Stimulated activated CD8-positive, alpha-beta memory T cell treated with anti-CD3 and anti-CD28 coated beads, Interleukin-7, amount 100 ng/mL, for 4 hours (primary cell): ENCODE measurements at regions not wholly inside any gene's neighbourhood (a gene's known extent, or its start where the extent isn't known, plus 50 kb on each side); places are given as distances from the start of the nearest gene placed in this dataset.

Experiments used
- DNase-seq, 2 donors: peaks; one replicate each; pipeline ENCODE4 v3.0.0-alpha.2; 2020; ENCODE audit warnings: low read depth in 2 of 2

DNA sequence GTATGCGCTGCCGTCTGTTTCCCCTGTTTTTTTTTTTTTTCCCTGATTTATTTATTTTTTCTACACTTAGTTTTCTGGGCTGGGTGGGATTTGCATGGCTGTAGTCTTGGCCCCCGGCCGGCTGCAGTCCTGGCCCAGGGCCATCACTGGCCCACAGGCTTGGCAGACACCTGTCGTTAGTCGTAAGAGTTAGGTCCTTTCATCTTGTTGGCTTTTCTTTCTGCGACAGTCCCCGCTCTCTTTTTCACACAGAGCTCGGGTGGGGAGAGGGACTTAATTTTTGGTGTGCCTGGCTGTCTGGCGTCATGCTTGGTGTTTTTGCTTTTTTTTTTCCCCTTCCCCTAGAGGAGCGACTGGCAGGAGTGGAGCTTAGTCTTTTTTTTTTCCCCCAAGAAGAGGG lies 183.4 kb downstream of the KLF13 start:
- DNase-seq, result no peak

DNA sequence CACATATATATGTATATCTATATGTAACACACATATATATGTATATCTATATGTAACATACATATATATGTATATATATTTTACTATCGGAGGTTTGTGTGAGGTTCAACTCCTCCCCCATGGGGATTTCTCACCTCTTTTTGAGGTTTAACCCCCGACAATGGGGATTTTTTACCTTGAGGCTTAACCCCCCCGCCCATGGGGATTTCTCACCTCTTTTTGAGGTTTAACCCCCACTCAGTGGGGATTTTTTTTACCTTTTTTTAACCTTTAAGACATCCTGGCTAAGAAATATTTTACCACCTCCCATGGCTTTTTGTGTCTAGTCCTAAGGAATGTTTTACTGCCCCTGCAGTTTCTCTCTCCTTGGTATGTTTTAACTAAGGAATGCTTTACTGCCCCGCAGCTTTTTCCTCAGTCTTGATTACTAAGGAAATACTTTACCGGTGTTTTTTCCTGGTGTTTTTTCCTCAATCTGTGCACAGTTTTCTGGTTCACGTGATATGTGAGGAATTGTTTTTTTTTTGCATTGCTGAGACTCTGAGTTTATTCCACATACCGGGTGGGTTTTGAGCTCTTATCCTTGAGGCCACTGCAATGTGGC lies 185.2 kb downstream of the KLF13 start:
- peak; percentile 43 to 46 for DNase-seq

GRCh38 chr15:31513178-31513577 lies 186.5 kb downstream of the KLF13 start:
- DNase-seq, result no peak

- DNase-seq, result no peak
Measured at GRCh38 chr15:31516440-31516839, 189.8 kb downstream of the KLF13 start.

DNA sequence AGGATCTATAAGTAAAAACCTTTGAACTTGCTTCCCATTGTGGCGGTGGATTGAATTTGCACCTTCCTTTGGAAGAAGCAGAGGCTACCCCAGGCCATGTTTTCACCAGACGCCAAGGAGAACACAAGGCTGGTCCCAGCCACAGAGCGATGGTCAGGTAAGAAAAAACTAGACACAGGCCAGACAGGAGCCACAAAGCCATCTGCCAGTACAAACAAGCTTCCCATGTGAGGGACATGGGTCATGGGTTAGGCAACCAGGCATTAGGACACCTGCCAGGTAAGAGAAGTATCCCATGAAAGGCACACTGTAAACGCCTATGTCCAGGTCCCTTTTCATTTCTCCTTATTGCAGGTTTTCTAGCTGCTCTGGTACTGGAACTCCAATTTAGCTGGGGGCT lies 190.2 kb downstream of the KLF13 start:
- no peak for DNase-seq

DNA sequence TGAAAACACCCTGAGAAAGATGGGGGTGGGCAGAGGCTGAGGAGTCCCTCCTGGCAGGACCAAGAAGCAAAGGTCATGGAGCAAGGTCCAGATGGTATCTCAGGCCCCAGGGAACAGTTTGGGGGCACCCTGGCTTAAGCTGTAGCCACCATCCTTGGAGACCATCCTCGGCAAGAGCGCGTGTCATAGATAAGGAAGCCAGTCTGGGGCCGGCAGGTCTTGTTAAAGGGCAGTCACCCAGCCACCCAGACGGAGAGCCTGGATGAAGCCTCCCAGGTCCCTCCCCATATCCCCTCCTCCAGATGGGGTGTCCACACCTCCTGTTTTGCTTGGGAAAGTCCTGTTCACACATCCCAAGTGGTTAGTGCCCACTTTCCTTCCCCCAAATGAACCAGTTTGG lies 191.1 kb downstream of the KLF13 start:
- DNase-seq, result no peak

DNA sequence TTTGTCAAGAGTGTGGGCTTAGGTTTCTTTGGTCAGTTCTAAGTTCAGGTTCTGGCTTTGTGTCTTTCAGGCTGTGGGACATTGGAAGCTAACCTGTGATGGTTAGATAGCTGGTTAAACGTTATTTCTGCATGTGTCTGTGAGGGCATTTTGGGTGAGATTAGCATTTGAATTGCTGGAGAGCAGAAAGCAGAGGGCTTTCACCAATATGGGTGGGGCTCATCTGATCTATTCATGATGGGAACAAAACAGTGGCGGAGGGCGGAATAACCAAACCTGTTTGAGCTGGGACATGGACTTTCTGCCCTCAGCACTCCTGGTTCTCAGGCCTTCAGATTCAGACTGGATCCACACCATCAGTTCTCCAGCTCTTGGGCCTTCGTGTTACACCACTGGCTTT lies 195.4 kb downstream of the KLF13 start:
- no peak for DNase-seq

GRCh38 chr15:31523027-31523654 lies 196.5 kb downstream of the KLF13 start:
- no peak for DNase-seq

DNA sequence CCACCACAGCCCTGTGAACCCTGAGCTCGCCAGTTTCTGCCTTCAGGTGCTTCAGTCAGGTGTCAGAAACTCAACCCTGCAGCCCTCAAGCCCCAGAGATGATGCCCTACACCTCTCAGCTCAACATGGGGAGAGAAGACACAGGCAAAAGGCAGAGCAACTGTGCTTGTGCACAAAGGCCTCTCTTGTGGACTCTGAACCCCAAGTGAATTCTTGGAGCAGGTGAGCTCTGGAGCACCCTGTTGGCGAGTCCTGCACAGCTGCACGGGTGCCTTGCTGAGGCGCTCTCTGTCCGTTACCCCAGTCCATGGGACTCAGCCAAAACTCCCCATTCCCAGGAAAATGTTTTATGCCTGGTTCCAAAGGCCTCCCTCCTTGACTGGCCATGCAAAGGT lies 197.0 kb downstream of the KLF13 start:
- no peak for DNase-seq

- DNase-seq, result no peak
Measured at GRCh38 chr15:31525185-31525695, 198.6 kb downstream of the KLF13 start.

- no peak for DNase-seq
Measured at GRCh38 chr15:31525988-31526665, 199.5 kb downstream of the KLF13 start.

- DNase-seq, result no peak
Measured at GRCh38 chr15:31526916-31527690, 200.5 kb downstream of the KLF13 start.

GRCh38 chr15:31528846-31529245 lies 202.2 kb downstream of the KLF13 start:
- DNase-seq, result no peak

- DNase-seq, result no peak
Measured at GRCh38 chr15:31537770-31538592, 211.3 kb downstream of the KLF13 start.

DNA sequence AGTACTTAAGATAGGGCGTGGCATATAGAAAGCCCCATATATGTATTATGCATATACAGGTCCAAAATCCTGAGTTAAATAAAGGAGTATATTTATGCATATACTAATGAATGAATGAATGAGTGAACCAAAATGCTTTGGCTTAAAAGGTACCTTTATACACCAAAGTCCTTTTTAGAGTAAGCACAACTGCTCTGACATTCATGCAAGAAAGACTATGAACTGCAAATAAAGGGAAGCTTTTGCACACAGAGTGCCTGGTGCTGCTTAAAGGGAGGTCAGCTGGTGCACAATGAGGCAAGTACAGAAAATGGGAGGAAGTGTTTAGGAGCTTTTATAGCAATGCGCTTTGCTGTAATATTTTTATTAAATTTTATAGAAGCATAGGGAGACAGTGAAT lies 214.0 kb downstream of the KLF13 start:
- DNase-seq, result no peak

DNA sequence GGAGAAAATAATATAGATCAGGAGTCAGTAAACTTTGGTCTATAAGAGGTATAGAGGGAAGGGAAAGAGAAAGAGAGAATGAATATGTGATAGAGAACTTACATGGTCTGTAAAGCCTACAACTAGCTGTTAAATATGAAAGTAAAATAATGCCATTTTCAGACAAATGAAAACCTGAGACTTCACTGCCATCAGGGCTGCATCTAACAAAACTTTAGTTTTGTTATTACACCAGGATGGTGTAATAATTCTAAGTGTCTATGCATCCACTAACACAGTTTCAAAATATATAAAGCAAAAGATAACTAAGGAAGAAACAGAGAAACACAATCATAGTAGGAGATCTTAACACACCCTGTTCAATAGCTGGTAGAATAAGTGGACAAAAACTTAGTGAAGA lies 217.7 kb downstream of the KLF13 start:
- no peak for DNase-seq

DNA sequence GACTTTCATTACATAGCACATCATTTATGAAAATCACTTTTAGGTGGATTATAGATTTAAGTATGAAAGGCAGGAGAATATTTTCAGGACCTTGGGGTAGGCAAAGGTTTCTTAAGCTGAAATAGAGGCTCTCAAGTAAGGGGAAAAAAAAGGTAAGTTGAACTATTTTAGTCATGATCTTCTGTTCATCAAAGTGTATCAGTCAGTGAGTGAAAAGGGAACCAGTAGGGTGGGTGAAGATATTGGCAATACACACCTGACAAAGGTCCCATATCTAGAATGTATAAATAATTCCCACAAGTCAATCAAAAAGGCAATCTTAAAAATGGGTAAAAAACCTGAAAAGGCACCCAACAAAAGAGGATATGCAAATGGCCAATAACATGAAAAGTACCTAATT lies 218.6 kb downstream of the KLF13 start:
- DNase-seq, result no peak

- DNase-seq, result no peak
Measured at GRCh38 chr15:31550211-31550977, 223.8 kb downstream of the KLF13 start.

GRCh38 chr15:31551323-31551722 lies 224.7 kb downstream of the KLF13 start:
- DNase-seq, result no peak

- DNase-seq, result no peak
Measured at GRCh38 chr15:31552482-31553099, 226.0 kb downstream of the KLF13 start.
